Peyer's patch (tissue), 4 donors: ENCODE measurements at regions not wholly inside any gene's neighbourhood (a gene's known extent, or its start where the extent isn't known, plus 50 kb on each side); places are given as distances from the start of the nearest gene placed in this dataset.

ENCODE experiments used
- CTCF ChIP-seq, 6 experiments: fragments of 450-650 bp in 4 of 6; fragments of 200-600 bp in 2 of 6; sonication (generic) in 1 of 6; IDR thresholded peaks; one replicate each; pipeline ENCODE4 v1.5.1; 2017 to 2019; ENCODE audit warnings: antibody characterized with exemption in 6 of 6, mild to moderate bottlenecking in 3 of 6, moderate library complexity in 1 of 6
- POLR2A ChIP-seq, 2 donors: fragments of 450-650 bp; IDR thresholded peaks; one replicate each; pipeline ENCODE4 v1.5.1; 2017; ENCODE audit warnings: antibody characterized with exemption in 2 of 2, mild to moderate bottlenecking in 2 of 2, moderate library complexity in 2 of 2

DNA sequence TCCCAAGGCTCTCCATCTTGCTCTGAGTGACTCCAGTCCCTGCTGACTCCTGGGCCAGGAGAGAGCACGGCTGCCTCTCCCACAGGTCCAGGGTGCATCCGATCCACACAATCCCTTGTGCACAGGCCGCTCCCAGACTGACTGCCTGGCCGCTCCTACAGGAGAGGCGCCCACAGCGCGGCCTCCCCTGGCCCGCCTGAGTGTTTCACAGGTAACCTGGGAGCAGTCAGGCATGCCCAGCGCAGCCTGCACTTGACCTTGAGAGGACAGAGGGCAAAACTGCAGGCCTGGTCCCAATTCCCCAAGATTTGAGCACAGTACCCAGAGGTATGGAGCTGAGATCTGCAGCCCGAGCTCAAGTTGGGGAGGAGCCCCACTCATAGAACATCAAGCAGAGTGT lies 490.2 kb downstream of the CNTN6 start:
- TF ChIP-seq CTCF (IDR thresholded peaks at IDR 0.05) (no peak), POLR2A (IDR thresholded peaks at IDR 0.05) (no peak)
